Common myeloid progenitor, CD34-positive (primary cell): ENCODE measurements at regions not wholly inside any gene's neighbourhood (a gene's known extent, or its start where the extent isn't known, plus 50 kb on each side); places are given as distances from the start of the nearest gene placed in this dataset.
A peak's percentile ranks its signal among the peaks of the same experiment; 100 is the strongest.

Experiments
- CTCF ChIA-PET: fragments of 350-600 bp; sonication (Branson Sonifier 250); formaldehyde crosslinking; loops from one replicate; lab custom pipeline; 2021; ENCODE audit warnings: antibody characterized with exemption; lab: Charles Lee
- POLR2A ChIA-PET: fragments of 350-600 bp; sonication (Branson Sonifier 250); formaldehyde crosslinking; loops from one replicate; lab custom pipeline; 2021; ENCODE audit warnings: antibody characterized with exemption; lab: Charles Lee
- DNase-seq, 3 donors: peaks; one replicate each; pipeline versions ENCODE4 v3.0.0 to v3.0.0-alpha.2; 2013
- H3K27ac ChIP-seq, 2 experiments: 1 replicate in 1 of 2; 2 replicates in 1 of 2; pipeline ENCODE4 v1.7.0; 2013; ENCODE audit warnings: inconsistent platforms in 2 of 2, low read length in 2 of 2, mild to moderate bottlenecking in 2 of 2, low read depth in 1 of 2, moderate library complexity in 1 of 2; ENCODE audit not compliant: severe bottlenecking in 2 of 2, insufficient read depth in 1 of 2, poor library complexity in 1 of 2
- H3K27me3 ChIP-seq, 5 experiments: replicated peaks in 2 of 5; 1 replicate in 3 of 5; 2 replicates in 2 of 5; pipeline versions ENCODE4 v1.6.1 to v1.7.0; 2013; ENCODE audit warnings: low read length in 4 of 5, mild to moderate bottlenecking in 2 of 5, moderate library complexity in 2 of 5, inconsistent platforms in 1 of 5; ENCODE audit not compliant: insufficient read depth in 5 of 5, control insufficient read depth in 4 of 5
- H3K36me3 ChIP-seq, 4 experiments: 1 replicate in 2 of 4; 2 replicates in 2 of 4; pipeline versions ENCODE4 v1.6.1 to v1.7.0; 2013; ENCODE audit warnings: low read length in 3 of 4, control low read depth in 1 of 4, mild to moderate bottlenecking in 1 of 4; ENCODE audit not compliant: control insufficient read depth in 4 of 4, insufficient read depth in 4 of 4
- H3K4me1 ChIP-seq, 4 experiments: 1 replicate in 3 of 4; 2 replicates in 1 of 4; pipeline versions ENCODE4 v1.6.1 to v1.7.1; 2013; ENCODE audit warnings: low read length in 3 of 4, mild to moderate bottlenecking in 3 of 4, control low read depth in 1 of 4, inconsistent platforms in 1 of 4, moderate library complexity in 1 of 4; ENCODE audit not compliant: control insufficient read depth in 4 of 4, insufficient read depth in 4 of 4; ENCODE audit errors: control extremely low read depth in 1 of 4
- H3K4me3 ChIP-seq, 7 experiments: 1 replicate in 4 of 7; 2 replicates in 3 of 7; pipeline versions ENCODE4 v1.5.1 to v1.7.0; 2013; ENCODE audit warnings: mild to moderate bottlenecking in 7 of 7, low read length in 6 of 7, moderate library complexity in 6 of 7, inconsistent platforms in 2 of 7, low read depth in 2 of 7, control low read depth in 1 of 7; ENCODE audit not compliant: insufficient read depth in 4 of 7, control insufficient read depth in 1 of 7; ENCODE audit errors: extremely low read depth in 1 of 7
- H3K9me3 ChIP-seq, 5 experiments: 1 replicate in 4 of 5; 2 replicates in 1 of 5; pipeline versions ENCODE4 v1.6.1 to v1.7.1; 2013; ENCODE audit warnings: low read length in 4 of 5, mild to moderate bottlenecking in 2 of 5, inconsistent platforms in 1 of 5, low read depth in 1 of 5, moderate library complexity in 1 of 5; ENCODE audit not compliant: control insufficient read depth in 4 of 5, insufficient read depth in 2 of 5; ENCODE audit errors: control extremely low read depth in 1 of 5
- WGBS: methylation state at CpG from one replicate; pipeline ENCODE4 v1.1.5; 2013; ENCODE audit not compliant: insufficient coverage; 5-methylcytosine and 5-hydroxymethylcytosine counted together

GRCh38 chr21:14306126-14306907 lies 76.6 kb downstream of the HSPA13 start:
- WGBS: 11% methylated on average over 3 of the region's 5 CpGs
- Histone ChIP-seq H3K4me1 (peaks cover 0 to 14% (median 2%) of the 10 kb centered on the region in 4 experiments), H3K4me3 (no peak overlapping the region), H3K36me3 (no peaks in the 10 kb centered on the region), H3K27me3 (no peaks in the 10 kb centered on the region), H3K27ac (no peak overlapping the region), H3K9me3 (no peaks in the 10 kb centered on the region)
- DNase-seq: peak; percentile 33 to 69 (median 52)
- CTCF ChIA-PET: interaction anchor here (0.7 to 1.4 kb wide), 9 partner anchors 10 to 1284 kb away, joined by 3 to 5 read pairs (median 3); partner anchors contain the start of gene HSPA13
- POLR2A ChIA-PET: no interaction called here

- DNase-seq: no peak
- CTCF ChIA-PET: interaction anchor here (0.8 to 1.0 kb wide), 3 partner anchors 9 to 1197 kb away, joined by 3 read pairs; no protein-coding TSS in a partner anchor
- peaks cover 0 to 14% (median 8%) of the 10 kb centered on the region in 4 experiments for H3K4me1 ChIP-seq
- H3K36me3 ChIP-seq: no peaks in the 10 kb centered on the region
- H3K9me3 ChIP-seq: no peaks in the 10 kb centered on the region
- POLR2A ChIA-PET: no interaction called here
- H3K27ac ChIP-seq: no peak overlapping the region
- H3K4me3 ChIP-seq: no peak overlapping the region
- 100% methylated on average over 3 of the region's 8 CpGs for WGBS
- no peaks in the 10 kb centered on the region for H3K27me3 ChIP-seq
These were observed 79.0 kb downstream of the HSPA13 start for GRCh38 chr21:14303731-14304488.

GRCh38 chr21:14300074-14300473 lies 82.9 kb downstream of the HSPA13 start:
- H3K27me3 ChIP-seq: no peaks in the 10 kb centered on the region
- no peak for DNase-seq
- no peak overlapping the region for H3K4me3 ChIP-seq
- H3K4me1 ChIP-seq: peaks cover 0 to 6% (median 2%) of the 10 kb centered on the region in 4 experiments
- ChIA-PET POLR2A (no interaction called here), CTCF (no interaction called here)
- no peaks in the 10 kb centered on the region for H3K9me3 ChIP-seq
- no peaks in the 10 kb centered on the region for H3K36me3 ChIP-seq
- no peak overlapping the region for H3K27ac ChIP-seq
- no CpG with 5 or more reads among the region's 1 CpG for WGBS

- Histone ChIP-seq H3K27ac (no peak overlapping the region), H3K27me3 (no peaks in the 10 kb centered on the region), H3K9me3 (no peaks in the 10 kb centered on the region), H3K4me3 (no peak overlapping the region), H3K4me1 (no peaks in the 10 kb centered on the region), H3K36me3 (no peaks in the 10 kb centered on the region)
- WGBS: no CpG with 5 or more reads among the region's 4 CpGs
- no peak for DNase-seq
- ChIA-PET POLR2A (no interaction called here), CTCF (no interaction called here)
These were observed 74.6 kb downstream of the RBM11 start for GRCh38 chr21:14290576-14290975.

- ChIA-PET POLR2A (no interaction called here), CTCF (no interaction called here)
- no peak overlapping the region for H3K4me3 ChIP-seq
- no peak for DNase-seq
- WGBS: 100% methylated on average over 2 of the region's 3 CpGs
- H3K27ac ChIP-seq: no peak overlapping the region
- no peaks in the 10 kb centered on the region for H3K4me1 ChIP-seq
- H3K27me3 ChIP-seq: no peaks in the 10 kb centered on the region
- no peaks in the 10 kb centered on the region for H3K36me3 ChIP-seq
- H3K9me3 ChIP-seq: no peaks in the 10 kb centered on the region
These were observed 73.0 kb downstream of the RBM11 start for GRCh38 chr21:14288922-14289321.

- H3K27me3 ChIP-seq: no peaks in the 10 kb centered on the region
- H3K36me3 ChIP-seq: no peaks in the 10 kb centered on the region
- H3K27ac ChIP-seq: no peak overlapping the region
- ChIA-PET POLR2A (no interaction called here), CTCF (no interaction called here)
- H3K4me3 ChIP-seq: no peak overlapping the region
- no peaks in the 10 kb centered on the region for H3K9me3 ChIP-seq
- no peaks in the 10 kb centered on the region for H3K4me1 ChIP-seq
- WGBS: 100% methylated on average over 1 of the region's 2 CpGs
- DNase-seq: no peak
These were observed 69.3 kb downstream of the RBM11 start for GRCh38 chr21:14285147-14285761.
